ENCODE measurements at regions not wholly inside any gene's neighbourhood (a gene's known extent, or its start where the extent isn't known, plus 50 kb on each side); places are given as distances from the start of the nearest gene placed in this dataset.

GRCh38 chr6:8201679-8202078 is 99.3 kb upstream of the EEF1E1 start:
- Mint-ChIP-seq H3K36me3 (ENCODE audit: low read depth) (no peaks in the 10 kb centered on the region), H3K27ac (no peak overlapping the region), H3K9me3 (no peaks in the 10 kb centered on the region), H3K4me3 (ENCODE audit: low read depth) (no peak overlapping the region), H3K27me3 (ENCODE audit: low read depth) (peaks cover 3% of the 10 kb centered on the region), H3K4me1 (ENCODE audit: low read depth) (no peaks in the 10 kb centered on the region)
- DNase-seq (ENCODE audit: low spot score) = no peak
- intact Hi-C loops (cut with micrococcal nuclease) = no loop called here

GRCh38 chr6:8200255-8200654 is 97.9 kb upstream of the EEF1E1 start:
- Mint-ChIP-seq H3K9me3 (no peaks in the 10 kb centered on the region), H3K36me3 (ENCODE audit: low read depth) (no peaks in the 10 kb centered on the region), H3K27me3 (ENCODE audit: low read depth) (peaks cover 3% of the 10 kb centered on the region), H3K4me1 (ENCODE audit: low read depth) (no peaks in the 10 kb centered on the region), H3K4me3 (ENCODE audit: low read depth) (no peak overlapping the region), H3K27ac (no peak overlapping the region)
- DNase-seq (ENCODE audit: low spot score) = no peak
- intact Hi-C loops (cut with micrococcal nuclease) = no loop called here

- Mint-ChIP-seq H3K9me3 (no peaks in the 10 kb centered on the region), H3K36me3 (ENCODE audit: low read depth) (no peaks in the 10 kb centered on the region), H3K27ac (no peak overlapping the region), H3K27me3 (ENCODE audit: low read depth) (peaks cover 6% of the 10 kb centered on the region), H3K4me1 (ENCODE audit: low read depth) (no peaks in the 10 kb centered on the region), H3K4me3 (ENCODE audit: low read depth) (no peak overlapping the region)
- no peak for DNase-seq (ENCODE audit: low spot score)
- intact Hi-C loops (cut with micrococcal nuclease) = no loop called here
These were observed 93.4 kb upstream of the EEF1E1 start for GRCh38 chr6:8195714-8196102.

GRCh38 chr6:8195040-8195713 is 92.8 kb upstream of the EEF1E1 start:
- no peaks in the 10 kb centered on the region for H3K4me1 Mint-ChIP-seq (ENCODE audit: low read depth)

GRCh38 chr6:8194490-8194889 is 92.1 kb upstream of the EEF1E1 start:
- intact Hi-C loops (cut with micrococcal nuclease) = no loop called here
- DNase-seq (ENCODE audit: low spot score) = no peak
- H3K27ac Mint-ChIP-seq = no peak overlapping the region
- no peak overlapping the region for H3K4me3 Mint-ChIP-seq (ENCODE audit: low read depth)
- H3K27me3 Mint-ChIP-seq (ENCODE audit: low read depth) = peaks cover 6% of the 10 kb centered on the region
- no peaks in the 10 kb centered on the region for H3K9me3 Mint-ChIP-seq
- H3K4me1 Mint-ChIP-seq (ENCODE audit: low read depth) = no peaks in the 10 kb centered on the region
- no peaks in the 10 kb centered on the region for H3K36me3 Mint-ChIP-seq (ENCODE audit: low read depth)

More at GRCh38 chr6:8195040-8195713, 92.8 kb upstream of the EEF1E1 start:
- H3K36me3 Mint-ChIP-seq (ENCODE audit: low read depth) = no peaks in the 10 kb centered on the region
- H3K4me3 Mint-ChIP-seq (ENCODE audit: low read depth) = no peak overlapping the region
- no peak overlapping the region for H3K27ac Mint-ChIP-seq
- no peaks in the 10 kb centered on the region for H3K9me3 Mint-ChIP-seq
- peaks cover 6% of the 10 kb centered on the region for H3K27me3 Mint-ChIP-seq (ENCODE audit: low read depth)
- intact Hi-C loops (cut with micrococcal nuclease) = no loop called here
- DNase-seq (ENCODE audit: low spot score) = no peak

GRCh38 chr6:8193541-8193940 is 91.2 kb upstream of the EEF1E1 start:
- H3K27me3 Mint-ChIP-seq (ENCODE audit: low read depth) = peaks cover 6% of the 10 kb centered on the region
- no peak for DNase-seq (ENCODE audit: low spot score)
- no peak overlapping the region for H3K4me3 Mint-ChIP-seq (ENCODE audit: low read depth)
- no peak overlapping the region for H3K27ac Mint-ChIP-seq
- no peaks in the 10 kb centered on the region for H3K4me1 Mint-ChIP-seq (ENCODE audit: low read depth)
- no peaks in the 10 kb centered on the region for H3K36me3 Mint-ChIP-seq (ENCODE audit: low read depth)
- intact Hi-C loops (cut with micrococcal nuclease) = no loop called here
- no peaks in the 10 kb centered on the region for H3K9me3 Mint-ChIP-seq

GRCh38 chr6:8192597-8192996 is 90.2 kb upstream of the EEF1E1 start:
- Mint-ChIP-seq H3K9me3 (no peaks in the 10 kb centered on the region), H3K4me3 (ENCODE audit: low read depth) (no peak overlapping the region), H3K27me3 (ENCODE audit: low read depth) (peaks cover 3% of the 10 kb centered on the region), H3K36me3 (ENCODE audit: low read depth) (no peaks in the 10 kb centered on the region), H3K27ac (no peak overlapping the region), H3K4me1 (ENCODE audit: low read depth) (no peaks in the 10 kb centered on the region)
- DNase-seq (ENCODE audit: low spot score) = no peak
- intact Hi-C loops (cut with micrococcal nuclease) = no loop called here

- Mint-ChIP-seq H3K9me3 (no peaks in the 10 kb centered on the region), H3K36me3 (ENCODE audit: low read depth) (no peaks in the 10 kb centered on the region), H3K27me3 (ENCODE audit: low read depth) (peaks cover 3% of the 10 kb centered on the region), H3K27ac (no peak overlapping the region), H3K4me1 (ENCODE audit: low read depth) (no peaks in the 10 kb centered on the region), H3K4me3 (ENCODE audit: low read depth) (no peak overlapping the region)
- intact Hi-C loops (cut with micrococcal nuclease) = no loop called here
- DNase-seq (ENCODE audit: low spot score) = no peak
These were observed 89.7 kb upstream of the EEF1E1 start for GRCh38 chr6:8192067-8192466.

GRCh38 chr6:8191629-8192028 is 89.3 kb upstream of the EEF1E1 start:
- H3K4me1 Mint-ChIP-seq (ENCODE audit: low read depth) = no peaks in the 10 kb centered on the region
- intact Hi-C loops (cut with micrococcal nuclease) = no loop called here
- no peaks in the 10 kb centered on the region for H3K36me3 Mint-ChIP-seq (ENCODE audit: low read depth)

GRCh38 chr6:8187209-8187608 is 84.9 kb upstream of the EEF1E1 start:
- DNase-seq (ENCODE audit: low spot score) = no peak
- Mint-ChIP-seq H3K27ac (no peak overlapping the region), H3K4me3 (ENCODE audit: low read depth) (no peak overlapping the region), H3K27me3 (ENCODE audit: low read depth) (no peaks in the 10 kb centered on the region), H3K9me3 (no peaks in the 10 kb centered on the region), H3K36me3 (ENCODE audit: low read depth) (no peaks in the 10 kb centered on the region), H3K4me1 (ENCODE audit: low read depth) (no peaks in the 10 kb centered on the region)
- intact Hi-C loops (cut with micrococcal nuclease) = no loop called here

More at GRCh38 chr6:8191629-8192028, 89.3 kb upstream of the EEF1E1 start:
- H3K9me3 Mint-ChIP-seq = no peaks in the 10 kb centered on the region
- H3K27me3 Mint-ChIP-seq (ENCODE audit: low read depth) = peaks cover 3% of the 10 kb centered on the region
- DNase-seq (ENCODE audit: low spot score) = no peak
- H3K4me3 Mint-ChIP-seq (ENCODE audit: low read depth) = no peak overlapping the region
- no peak overlapping the region for H3K27ac Mint-ChIP-seq

GRCh38 chr6:8182902-8183665 is 80.7 kb upstream of the EEF1E1 start:
- H3K4me1 Mint-ChIP-seq (ENCODE audit: low read depth) = no peaks in the 10 kb centered on the region
- DNase-seq (ENCODE audit: low spot score) = no peak
- no peak overlapping the region for H3K27ac Mint-ChIP-seq
- H3K4me3 Mint-ChIP-seq (ENCODE audit: low read depth) = no peak overlapping the region
- H3K27me3 Mint-ChIP-seq (ENCODE audit: low read depth) = no peaks in the 10 kb centered on the region
- intact Hi-C loops (cut with micrococcal nuclease) = no loop called here
- no peaks in the 10 kb centered on the region for H3K9me3 Mint-ChIP-seq
- H3K36me3 Mint-ChIP-seq (ENCODE audit: low read depth) = no peaks in the 10 kb centered on the region

- no peak overlapping the region for H3K4me3 Mint-ChIP-seq (ENCODE audit: low read depth)
- H3K27me3 Mint-ChIP-seq (ENCODE audit: low read depth) = no peaks in the 10 kb centered on the region
- intact Hi-C loops (cut with micrococcal nuclease) = no loop called here
- no peaks in the 10 kb centered on the region for H3K9me3 Mint-ChIP-seq
- H3K27ac Mint-ChIP-seq = no peak overlapping the region
- no peaks in the 10 kb centered on the region for H3K36me3 Mint-ChIP-seq (ENCODE audit: low read depth)
- no peaks in the 10 kb centered on the region for H3K4me1 Mint-ChIP-seq (ENCODE audit: low read depth)
- no peak for DNase-seq (ENCODE audit: low spot score)
These were observed 79.8 kb upstream of the EEF1E1 start for GRCh38 chr6:8181951-8182845.
